ENCODE measurements at regions not wholly inside any gene's neighbourhood (a gene's known extent, or its start where the extent isn't known, plus 50 kb on each side); places are given as distances from the start of the nearest gene placed in this dataset.

DNA sequence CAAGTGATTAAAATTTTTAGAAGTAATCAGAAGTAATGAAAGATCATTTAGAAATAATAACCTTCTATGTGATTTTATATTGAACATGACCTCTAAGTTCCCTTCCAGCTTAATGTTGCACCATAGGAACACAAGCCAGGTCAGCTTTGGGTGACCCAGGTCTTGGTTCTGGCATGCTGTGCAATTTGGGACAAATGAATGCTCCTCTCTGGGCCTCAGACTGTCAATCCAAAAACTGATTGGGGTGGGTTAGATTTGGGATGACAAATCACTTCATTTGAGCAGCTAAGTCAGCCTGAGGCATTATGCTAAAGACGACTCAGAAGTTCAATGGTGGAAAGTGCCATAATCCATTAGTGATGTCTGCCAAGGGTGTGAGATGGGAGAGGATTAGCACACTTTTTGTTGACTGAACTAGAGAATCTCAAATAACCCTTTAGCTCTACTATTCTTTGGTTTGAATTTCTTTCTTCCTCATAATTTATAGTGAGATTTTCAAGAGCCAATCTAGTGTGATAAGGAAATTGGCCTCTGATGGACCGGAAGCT lies 60.7 kb upstream of the BOD1 start:
- Histone ChIP-seq H3K9me3 (replicated peaks in 1 of 2; ENCODE audit: control insufficient read depth in 2 of 2, insufficient read depth in 1 of 2, low read depth in 1 of 2, low read length in 2 of 2) (no peaks in the 10 kb centered on the region), H4K8ac (ENCODE audit: low read depth, low read length) (no peak overlapping the region), H3K9ac (ENCODE audit: low read depth, low read length, poor library complexity) (no peak overlapping the region), H2BK12ac (ENCODE audit: low read length) (no peak overlapping the region), H2BK15ac (ENCODE audit: low read length) (no peak overlapping the region), H3K4me2 (ENCODE audit: insufficient read depth, low read length, poor library complexity, severe bottlenecking) (no peak overlapping the region), H3K4ac (ENCODE audit: low read length) (no peak overlapping the region), H2BK5ac (ENCODE audit: low read length) (no peak overlapping the region), H3K27me3 (ENCODE audit: control insufficient read depth in 3 of 3, insufficient read depth in 3 of 3, low read depth in 1 of 3, low read length in 3 of 3) (peaks cover 0 to 7% (median 0%) of the 10 kb centered on the region in 3 experiments), H3K4me3 (ENCODE audit: low read length in 2 of 2) (no peak overlapping the region), H2AK5ac (ENCODE audit: low read depth, low read length) (no peak overlapping the region), H2AFZ (ENCODE audit: low read length) (no peak overlapping the region), H2BK120ac (ENCODE audit: low read depth, low read length) (no peak overlapping the region), H3K79me1 (ENCODE audit: low read depth, low read length) (no peaks in the 10 kb centered on the region), H4K91ac (ENCODE audit: low read depth, low read length, poor library complexity) (no peak overlapping the region), H3K14ac (ENCODE audit: low read length) (no peak overlapping the region), H3K4me1 (ENCODE audit: control insufficient read depth in 2 of 2, insufficient read depth in 1 of 2, low read depth in 1 of 2, low read length in 2 of 2) (peaks cover 5 to 15% of the 10 kb centered on the region in 2 donors), H3K27ac (replicated peaks; ENCODE audit: low read length) (no peak overlapping the region), H3K23ac (ENCODE audit: low read depth, low read length, poor library complexity) (no peak overlapping the region), H3K36me3 (replicated peaks in 1 of 2; ENCODE audit: control insufficient read depth in 2 of 2, insufficient read depth in 2 of 2, low read length in 2 of 2) (no peaks in the 10 kb centered on the region), H3K18ac (ENCODE audit: low read length) (no peak overlapping the region)
- no CpG with 5 or more reads among the region's 2 CpGs for WGBS, 2 donors (ENCODE audit: extremely low coverage in 2 of 2, insufficient read length in 2 of 2, insufficient replicate concordance in 1 of 2)
- no peak for DNase-seq (ENCODE audit: low spot score)

DNA sequence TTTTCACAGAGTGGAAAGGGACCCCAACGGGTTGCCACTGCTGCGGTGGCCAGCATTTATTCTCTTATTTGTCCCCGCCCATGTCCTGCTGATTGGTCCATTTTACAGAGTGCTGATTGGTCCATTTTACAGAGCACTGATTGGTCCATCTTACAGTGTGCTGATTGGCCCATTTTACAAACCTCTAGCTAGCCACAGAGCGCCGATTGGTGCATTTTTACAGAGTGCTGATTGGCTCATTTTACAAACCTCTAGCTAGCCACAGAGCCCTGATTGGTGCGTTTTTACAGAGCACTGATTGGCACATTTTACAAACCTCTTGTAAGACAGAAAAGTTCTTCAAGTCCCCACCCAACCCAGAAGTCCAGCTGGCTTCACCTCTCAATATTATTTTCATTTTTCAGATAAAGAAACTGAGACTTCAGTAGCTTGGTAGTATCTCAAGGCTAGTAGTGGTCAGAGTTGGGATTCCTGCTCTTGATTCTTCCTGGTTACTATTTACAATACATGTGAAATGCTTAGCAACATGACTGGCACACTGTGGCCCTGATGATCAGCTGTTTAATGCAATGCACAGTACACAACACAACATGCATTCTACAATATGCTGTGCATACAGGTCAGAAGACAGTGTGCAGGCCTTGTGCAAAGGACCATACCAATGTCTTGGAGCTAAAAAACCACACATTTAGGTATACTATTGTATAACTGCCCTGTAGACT lies 63.6 kb upstream of the BOD1 start:
- Histone ChIP-seq H2AFZ (ENCODE audit: low read length) (no peak overlapping the region), H3K18ac (ENCODE audit: low read length) (no peak overlapping the region), H3K4me3 (ENCODE audit: low read length in 2 of 2) (no peak overlapping the region), H3K79me1 (ENCODE audit: low read depth, low read length) (no peaks in the 10 kb centered on the region), H3K9ac (ENCODE audit: low read depth, low read length, poor library complexity) (no peak overlapping the region), H4K91ac (ENCODE audit: low read depth, low read length, poor library complexity) (no peak overlapping the region), H3K4ac (ENCODE audit: low read length) (no peak overlapping the region), H3K4me1 (ENCODE audit: control insufficient read depth in 2 of 2, insufficient read depth in 1 of 2, low read depth in 1 of 2, low read length in 2 of 2) (no peaks in the 10 kb centered on the region), H3K14ac (ENCODE audit: low read length) (no peak overlapping the region), H2BK5ac (ENCODE audit: low read length) (no peak overlapping the region), H2AK5ac (ENCODE audit: low read depth, low read length) (no peak overlapping the region), H3K23ac (ENCODE audit: low read depth, low read length, poor library complexity) (no peak overlapping the region), H3K27me3 (ENCODE audit: control insufficient read depth in 3 of 3, insufficient read depth in 3 of 3, low read depth in 1 of 3, low read length in 3 of 3) (no peaks in the 10 kb centered on the region), H3K27ac (replicated peaks; ENCODE audit: low read length) (no peak overlapping the region), H3K9me3 (replicated peaks in 1 of 2; ENCODE audit: control insufficient read depth in 2 of 2, insufficient read depth in 1 of 2, low read depth in 1 of 2, low read length in 2 of 2) (no peaks in the 10 kb centered on the region), H2BK120ac (ENCODE audit: low read depth, low read length) (no peak overlapping the region), H4K8ac (ENCODE audit: low read depth, low read length) (no peak overlapping the region), H2BK15ac (ENCODE audit: low read length) (no peak overlapping the region), H2BK12ac (ENCODE audit: low read length) (no peak overlapping the region), H3K4me2 (ENCODE audit: insufficient read depth, low read length, poor library complexity, severe bottlenecking) (no peak overlapping the region), H3K36me3 (replicated peaks in 1 of 2; ENCODE audit: control insufficient read depth in 2 of 2, insufficient read depth in 2 of 2, low read length in 2 of 2) (no peaks in the 10 kb centered on the region)
- WGBS, 2 donors (ENCODE audit: extremely low coverage in 2 of 2, insufficient read length in 2 of 2, insufficient replicate concordance in 1 of 2) = no CpG with 5 or more reads among the region's 6 CpGs
- no peak for DNase-seq (ENCODE audit: low spot score)

DNA sequence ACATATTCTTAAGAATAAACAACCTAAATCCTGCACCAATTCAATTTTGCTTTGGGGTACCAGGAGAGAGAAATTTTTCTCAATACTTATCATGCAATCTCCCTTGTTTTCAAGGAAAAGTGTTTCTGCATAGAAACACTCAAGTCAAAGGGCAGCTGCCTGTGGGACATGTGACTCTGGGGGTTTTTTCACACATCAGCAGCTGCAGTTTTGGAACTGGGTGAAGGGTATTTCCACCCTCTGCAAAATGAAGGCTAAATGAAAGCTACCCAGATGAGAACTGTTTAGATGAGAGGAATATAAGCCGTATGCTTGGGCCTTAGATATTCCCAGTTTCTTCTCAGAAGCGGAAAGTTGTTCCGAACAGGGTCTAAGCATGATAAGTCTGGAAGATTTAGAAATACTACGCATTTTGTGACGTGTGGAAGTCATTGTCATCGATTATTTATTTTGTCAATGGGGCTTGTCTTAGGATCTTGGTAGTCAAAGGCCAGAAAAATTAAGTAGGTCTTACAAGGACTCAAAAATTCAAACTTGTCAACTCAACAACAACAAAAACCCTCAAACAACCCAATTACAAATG lies 64.3 kb upstream of the BOD1 start:
- H3K18ac ChIP-seq (ENCODE audit: low read length) = no peak overlapping the region
- H2AFZ ChIP-seq (ENCODE audit: low read length) = no peak overlapping the region
- no peak overlapping the region for H2AK5ac ChIP-seq (ENCODE audit: low read depth, low read length)
- no peaks in the 10 kb centered on the region for H3K27me3 ChIP-seq (ENCODE audit: control insufficient read depth in 3 of 3, insufficient read depth in 3 of 3, low read depth in 1 of 3, low read length in 3 of 3)
- H3K4me1 ChIP-seq (ENCODE audit: control insufficient read depth in 2 of 2, insufficient read depth in 1 of 2, low read depth in 1 of 2, low read length in 2 of 2) = no peaks in the 10 kb centered on the region
- no peak overlapping the region for H3K14ac ChIP-seq (ENCODE audit: low read length)
- no peak overlapping the region for H3K4me2 ChIP-seq (ENCODE audit: insufficient read depth, low read length, poor library complexity, severe bottlenecking)
- no peak overlapping the region for H4K8ac ChIP-seq (ENCODE audit: low read depth, low read length)
- H3K4me3 ChIP-seq (ENCODE audit: low read length in 2 of 2) = no peak overlapping the region
- no peak overlapping the region for H3K9ac ChIP-seq (ENCODE audit: low read depth, low read length, poor library complexity)
- H3K36me3 ChIP-seq (replicated peaks in 1 of 2; ENCODE audit: control insufficient read depth in 2 of 2, insufficient read depth in 2 of 2, low read length in 2 of 2) = no peaks in the 10 kb centered on the region
- H3K9me3 ChIP-seq (replicated peaks in 1 of 2; ENCODE audit: control insufficient read depth in 2 of 2, insufficient read depth in 1 of 2, low read depth in 1 of 2, low read length in 2 of 2) = no peaks in the 10 kb centered on the region
- no CpG with 5 or more reads among the region's 6 CpGs for WGBS, 2 donors (ENCODE audit: extremely low coverage in 2 of 2, insufficient read length in 2 of 2, insufficient replicate concordance in 1 of 2)
- no peak for DNase-seq (ENCODE audit: low spot score)
- H4K91ac ChIP-seq (ENCODE audit: low read depth, low read length, poor library complexity) = no peak overlapping the region
- H3K23ac ChIP-seq (ENCODE audit: low read depth, low read length, poor library complexity) = no peak overlapping the region
- H2BK5ac ChIP-seq (ENCODE audit: low read length) = no peak overlapping the region
- no peak overlapping the region for H3K27ac ChIP-seq (replicated peaks; ENCODE audit: low read length)
- H2BK120ac ChIP-seq (ENCODE audit: low read depth, low read length) = no peak overlapping the region
- no peak overlapping the region for H2BK12ac ChIP-seq (ENCODE audit: low read length)
- H2BK15ac ChIP-seq (ENCODE audit: low read length) = no peak overlapping the region
- no peak overlapping the region for H3K4ac ChIP-seq (ENCODE audit: low read length)
- H3K79me1 ChIP-seq (ENCODE audit: low read depth, low read length) = no peaks in the 10 kb centered on the region

DNA sequence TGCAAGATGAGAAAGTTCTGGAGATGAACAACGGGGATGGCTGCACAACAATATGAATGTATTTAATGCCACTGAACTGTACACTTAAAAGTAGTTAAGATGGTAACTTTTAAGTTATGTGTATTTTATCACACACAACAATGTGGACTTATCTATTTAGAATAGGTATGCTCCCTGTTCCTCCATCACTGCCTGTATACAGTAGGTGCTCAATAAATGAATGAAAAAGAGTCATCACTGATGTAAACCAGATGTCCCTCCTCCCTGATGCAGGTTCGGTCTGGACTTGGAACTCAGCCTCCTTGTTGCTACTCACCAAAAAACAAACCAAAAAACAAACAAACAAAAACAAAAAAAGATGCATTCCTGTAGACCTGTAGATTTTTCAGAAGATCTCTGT lies 65.9 kb upstream of the BOD1 start:
- no CpG with 5 or more reads among the region's 2 CpGs for WGBS, 2 donors (ENCODE audit: extremely low coverage in 2 of 2, insufficient read length in 2 of 2, insufficient replicate concordance in 1 of 2)
- no peaks in the 10 kb centered on the region for H3K79me1 ChIP-seq (ENCODE audit: low read depth, low read length)

More for the DNA sequence above, 65.9 kb upstream of the BOD1 start:
- no peak for DNase-seq (ENCODE audit: low spot score)
- Histone ChIP-seq H2AK5ac (ENCODE audit: low read depth, low read length) (no peak overlapping the region), H4K91ac (ENCODE audit: low read depth, low read length, poor library complexity) (no peak overlapping the region), H3K27me3 (ENCODE audit: control insufficient read depth in 3 of 3, insufficient read depth in 3 of 3, low read depth in 1 of 3, low read length in 3 of 3) (no peaks in the 10 kb centered on the region), H3K4ac (ENCODE audit: low read length) (no peak overlapping the region), H2AFZ (ENCODE audit: low read length) (no peak overlapping the region), H3K4me2 (ENCODE audit: insufficient read depth, low read length, poor library complexity, severe bottlenecking) (no peak overlapping the region), H3K14ac (ENCODE audit: low read length) (no peak overlapping the region), H3K4me1 (ENCODE audit: control insufficient read depth in 2 of 2, insufficient read depth in 1 of 2, low read depth in 1 of 2, low read length in 2 of 2) (no peaks in the 10 kb centered on the region), H2BK12ac (ENCODE audit: low read length) (no peak overlapping the region), H2BK15ac (ENCODE audit: low read length) (no peak overlapping the region), H3K9ac (ENCODE audit: low read depth, low read length, poor library complexity) (no peak overlapping the region), H3K27ac (replicated peaks; ENCODE audit: low read length) (no peak overlapping the region), H4K8ac (ENCODE audit: low read depth, low read length) (no peak overlapping the region), H2BK120ac (ENCODE audit: low read depth, low read length) (no peak overlapping the region), H3K9me3 (replicated peaks in 1 of 2; ENCODE audit: control insufficient read depth in 2 of 2, insufficient read depth in 1 of 2, low read depth in 1 of 2, low read length in 2 of 2) (no peaks in the 10 kb centered on the region), H2BK5ac (ENCODE audit: low read length) (no peak overlapping the region), H3K23ac (ENCODE audit: low read depth, low read length, poor library complexity) (no peak overlapping the region), H3K4me3 (ENCODE audit: low read length in 2 of 2) (no peak overlapping the region), H3K18ac (ENCODE audit: low read length) (no peak overlapping the region), H3K36me3 (replicated peaks in 1 of 2; ENCODE audit: control insufficient read depth in 2 of 2, insufficient read depth in 2 of 2, low read length in 2 of 2) (no peaks in the 10 kb centered on the region)
